ENCODE measurements at regions not wholly inside any gene's neighbourhood (a gene's known extent, or its start where the extent isn't known, plus 50 kb on each side); places are given as distances from the start of the nearest gene placed in this dataset.
"Not testable (repeated sequence)": the region's sequence is repeated elsewhere in the genome, so short reads cannot be mapped to it uniquely, and the experiment has no call there.

- no peak for FAIRE-seq
- Histone ChIP-seq H3K4me3 (ENCODE audit: control insufficient read depth in 2 of 3, extremely low read depth in 1 of 3, insufficient read depth in 2 of 3, low read depth in 1 of 3, low read length in 3 of 3) (no peak overlapping the region), H2AFZ (ENCODE audit: control insufficient read depth, low read length) (no peak overlapping the region), H3K36me3 (ENCODE audit: control insufficient read depth in 2 of 2, extremely low read depth in 1 of 2, insufficient read depth in 2 of 2, low read length in 2 of 2) (no peaks in the 10 kb centered on the region), H3K9me3 (ENCODE audit: control insufficient read depth, low read depth, low read length) (no peaks in the 10 kb centered on the region), H3K79me2 (ENCODE audit: control insufficient read depth, insufficient read depth, low read length) (no peaks in the 10 kb centered on the region), H3K4me2 (ENCODE audit: control insufficient read depth, extremely low read depth, insufficient read depth, low read depth, low read length) (no peak overlapping the region), H3K9ac (ENCODE audit: control insufficient read depth, extremely low read depth, insufficient read depth, low read length) (no peak overlapping the region), H3K4me1 (ENCODE audit: control insufficient read depth, extremely low read depth, insufficient read depth, low read length) (no peaks in the 10 kb centered on the region), H4K20me1 (ENCODE audit: control insufficient read depth, extremely low read depth, insufficient read depth, low read length) (no peaks in the 10 kb centered on the region), H3K27me3 (ENCODE audit: control insufficient read depth, extremely low read depth, insufficient read depth, low read length) (no peaks in the 10 kb centered on the region), H3K9me1 (ENCODE audit: control insufficient read depth, extremely low read depth, insufficient read depth, low read length) (no peaks in the 10 kb centered on the region), H3K27ac (ENCODE audit: control insufficient read depth, insufficient read depth, low read length) (no peak overlapping the region)
- DNase-seq (ENCODE audit: low read depth, low spot score): no peak
- TF ChIP-seq EZH2 (IDR thresholded peaks at IDR 0.05; ENCODE audit: low read length) (no peak), CTCF (optimal IDR thresholded peaks at IDR 0.05 in 1 of 3, IDR thresholded peaks at IDR 0.05 in 1 of 3, conservative IDR thresholded peaks at IDR 0.05 in 1 of 3; ENCODE audit: extremely low read depth in 1 of 3, insufficient read depth in 2 of 3, low read length in 3 of 3) (no peak)
- dilution Hi-C loops (cut with MboI; ENCODE audit: extremely low pct_ligation_motif_present, low sequenced_read_pairs): no loop called here
Measured at GRCh38 chr3:82558081-82558480, 796.6 kb upstream of the GBE1 start.

DNA sequence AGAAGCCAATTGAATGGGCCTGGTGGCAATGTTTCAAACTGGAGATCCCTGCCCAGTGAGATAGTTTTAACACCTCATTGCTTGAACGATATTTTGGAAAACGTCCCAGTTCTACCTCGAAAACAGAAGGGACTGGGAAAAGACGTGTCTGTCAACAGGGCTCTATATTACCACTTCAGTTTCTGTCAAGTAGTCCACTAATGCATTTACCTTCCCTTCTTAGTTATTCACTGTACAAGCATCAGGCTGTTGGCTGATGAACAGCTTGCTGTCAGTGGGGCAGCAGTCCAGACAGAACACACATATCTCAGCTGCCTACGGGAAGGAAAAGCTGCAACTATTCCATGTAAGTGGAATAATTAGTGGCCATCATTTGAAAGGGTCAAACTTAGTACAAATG lies 794.7 kb upstream of the GBE1 start:
- dilution Hi-C loops (cut with MboI; ENCODE audit: extremely low pct_ligation_motif_present, low sequenced_read_pairs): no loop called here
- no peak for TF ChIP-seq CTCF (optimal IDR thresholded peaks at IDR 0.05 in 1 of 3, IDR thresholded peaks at IDR 0.05 in 1 of 3, conservative IDR thresholded peaks at IDR 0.05 in 1 of 3; ENCODE audit: extremely low read depth in 1 of 3, insufficient read depth in 2 of 3, low read length in 3 of 3)
- TF ChIP-seq EZH2 (IDR thresholded peaks at IDR 0.05; ENCODE audit: low read length): no peak
- DNase-seq (ENCODE audit: low read depth, low spot score): no peak
- Histone ChIP-seq H3K36me3 (ENCODE audit: control insufficient read depth in 2 of 2, extremely low read depth in 1 of 2, insufficient read depth in 2 of 2, low read length in 2 of 2) (no peaks in the 10 kb centered on the region), H3K9me3 (ENCODE audit: control insufficient read depth, low read depth, low read length) (no peaks in the 10 kb centered on the region), H3K4me3 (ENCODE audit: control insufficient read depth in 2 of 3, extremely low read depth in 1 of 3, insufficient read depth in 2 of 3, low read depth in 1 of 3, low read length in 3 of 3) (no peak overlapping the region), H3K79me2 (ENCODE audit: control insufficient read depth, insufficient read depth, low read length) (no peaks in the 10 kb centered on the region), H2AFZ (ENCODE audit: control insufficient read depth, low read length) (no peak overlapping the region), H3K4me2 (ENCODE audit: control insufficient read depth, extremely low read depth, insufficient read depth, low read depth, low read length) (no peak overlapping the region), H3K27ac (ENCODE audit: control insufficient read depth, insufficient read depth, low read length) (no peak overlapping the region), H3K9me1 (ENCODE audit: control insufficient read depth, extremely low read depth, insufficient read depth, low read length) (no peaks in the 10 kb centered on the region), H3K4me1 (ENCODE audit: control insufficient read depth, extremely low read depth, insufficient read depth, low read length) (no peaks in the 10 kb centered on the region), H3K27me3 (ENCODE audit: control insufficient read depth, extremely low read depth, insufficient read depth, low read length) (no peaks in the 10 kb centered on the region), H4K20me1 (ENCODE audit: control insufficient read depth, extremely low read depth, insufficient read depth, low read length) (no peaks in the 10 kb centered on the region), H3K9ac (ENCODE audit: control insufficient read depth, extremely low read depth, insufficient read depth, low read length) (no peak overlapping the region)
- no peak for FAIRE-seq

GRCh38 chr3:82542556-82542955 lies 781.1 kb upstream of the GBE1 start:
- H4K20me1 ChIP-seq (ENCODE audit: control insufficient read depth, extremely low read depth, insufficient read depth, low read length); H3K4me2 ChIP-seq (ENCODE audit: control insufficient read depth, extremely low read depth, insufficient read depth, low read depth, low read length); FAIRE-seq; DNase-seq (ENCODE audit: low read depth, low spot score); H2AFZ ChIP-seq (ENCODE audit: control insufficient read depth, low read length); H3K27me3 ChIP-seq (ENCODE audit: control insufficient read depth, extremely low read depth, insufficient read depth, low read length); H3K9me3 ChIP-seq (ENCODE audit: control insufficient read depth, low read depth, low read length); H3K36me3 ChIP-seq (ENCODE audit: control insufficient read depth in 2 of 2, extremely low read depth in 1 of 2, insufficient read depth in 2 of 2, low read length in 2 of 2); H3K79me2 ChIP-seq (ENCODE audit: control insufficient read depth, insufficient read depth, low read length); H3K9ac ChIP-seq (ENCODE audit: control insufficient read depth, extremely low read depth, insufficient read depth, low read length); H3K4me1 ChIP-seq (ENCODE audit: control insufficient read depth, extremely low read depth, insufficient read depth, low read length); H3K27ac ChIP-seq (ENCODE audit: control insufficient read depth, insufficient read depth, low read length); H3K4me3 ChIP-seq (ENCODE audit: control insufficient read depth in 2 of 3, extremely low read depth in 1 of 3, insufficient read depth in 2 of 3, low read depth in 1 of 3, low read length in 3 of 3); dilution Hi-C loops (cut with MboI; ENCODE audit: extremely low pct_ligation_motif_present, low sequenced_read_pairs); H3K9me1 ChIP-seq (ENCODE audit: control insufficient read depth, extremely low read depth, insufficient read depth, low read length): not testable (repeated sequence)

Measured in keratinocyte (primary cell).